ENCODE measurements at regions not wholly inside any gene's neighbourhood (a gene's known extent, or its start where the extent isn't known, plus 50 kb on each side); places are given as distances from the start of the nearest gene placed in this dataset.
A peak's percentile ranks its signal among the peaks of the same experiment; 100 is the strongest.
"Not testable (repeated sequence)": the region's sequence is repeated elsewhere in the genome, so short reads cannot be mapped to it uniquely, and the experiment has no call there.

GRCh38 chr4:54574500-54574899 lies 83.3 kb upstream of the KIT start:
- DNase-seq (ENCODE audit: low read depth, low spot score) = no peak

DNA sequence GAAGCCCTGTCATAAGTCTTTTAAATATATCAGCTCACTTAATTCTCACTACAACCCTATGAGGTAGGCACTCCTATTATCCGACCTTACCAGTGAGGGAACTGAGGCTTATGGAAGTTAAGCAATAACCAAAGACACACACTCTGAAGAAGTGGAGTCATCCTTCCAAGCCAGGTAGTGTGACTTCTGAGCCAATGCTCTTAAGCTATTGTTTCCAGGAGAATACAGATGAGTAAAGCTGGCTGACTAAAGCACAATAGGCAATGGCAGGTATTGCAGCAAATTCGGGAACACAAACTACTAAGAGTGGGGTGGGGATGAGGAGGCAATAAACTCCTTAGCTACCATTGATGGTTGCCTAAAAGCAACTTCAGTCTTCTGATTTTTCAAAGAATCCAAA lies 81.8 kb upstream of the KIT start:
- DNase-seq (ENCODE audit: low read depth, low spot score) = no peak

DNA sequence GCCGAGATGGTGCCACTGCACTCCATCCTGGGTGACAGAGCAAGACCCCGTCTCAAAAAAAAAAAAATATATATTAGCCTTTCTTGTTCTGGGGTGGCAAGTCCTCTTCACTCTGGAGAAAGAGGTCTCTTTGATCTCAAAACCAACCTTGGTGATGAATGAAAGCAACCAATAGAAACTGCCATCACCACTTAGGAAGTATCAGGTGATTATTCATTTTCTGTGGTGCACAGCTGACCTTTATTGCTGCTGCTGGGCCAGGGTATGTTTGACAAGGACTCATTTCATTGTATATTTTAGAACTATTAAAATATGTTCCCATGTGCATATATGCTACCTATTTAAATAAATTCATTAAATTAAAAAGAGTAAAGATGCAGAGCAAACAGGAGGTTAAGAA lies 76.0 kb upstream of the KIT start:
- no peak for DNase-seq (ENCODE audit: low read depth, low spot score)

- no peak for DNase-seq (ENCODE audit: low read depth, low spot score)
Observed at GRCh38 chr4:54585321-54586000, 72.3 kb upstream of the KIT start.

- peak; percentile 15 for DNase-seq (ENCODE audit: low read depth, low spot score)
Observed at GRCh38 chr4:54586320-54586955, 71.3 kb upstream of the KIT start.

DNA sequence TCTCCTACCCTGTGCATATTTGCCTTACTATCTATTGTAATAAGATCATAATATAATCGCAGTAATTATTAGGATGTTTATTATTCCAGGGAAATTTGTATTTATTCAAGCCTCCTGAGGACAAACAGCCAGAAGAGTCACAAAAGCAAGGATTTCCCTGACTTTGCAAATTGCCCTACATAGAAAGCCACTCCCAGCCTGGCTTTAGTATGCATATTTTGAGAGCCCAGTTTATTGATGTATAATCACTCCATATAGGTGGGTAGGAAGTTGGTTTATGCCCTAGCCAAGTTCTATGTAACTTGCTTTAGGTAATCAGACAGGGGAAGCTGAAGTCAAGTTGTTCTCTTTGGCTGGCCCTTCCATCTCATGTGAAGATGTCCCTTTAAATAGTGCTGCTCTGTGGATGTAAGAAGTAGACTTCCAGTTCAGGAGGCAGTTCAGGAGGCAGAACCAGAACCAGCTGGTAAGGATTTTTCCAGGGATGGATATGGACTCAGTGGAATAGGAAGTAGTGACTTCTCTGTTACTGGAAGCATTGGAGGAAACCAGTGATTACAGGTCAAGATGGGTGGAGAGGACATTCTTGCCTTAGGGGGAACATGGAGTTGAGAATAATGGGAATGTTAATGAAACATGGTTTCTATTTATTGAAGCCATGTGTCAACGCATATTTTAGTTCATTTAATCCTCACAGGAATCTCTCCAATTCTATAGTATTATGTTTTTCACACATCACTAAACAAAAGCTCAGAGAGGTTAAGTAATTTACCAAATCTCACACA lies 70.5 kb upstream of the KIT start:
- DNase-seq (ENCODE audit: low read depth, low spot score) = no peak

DNA sequence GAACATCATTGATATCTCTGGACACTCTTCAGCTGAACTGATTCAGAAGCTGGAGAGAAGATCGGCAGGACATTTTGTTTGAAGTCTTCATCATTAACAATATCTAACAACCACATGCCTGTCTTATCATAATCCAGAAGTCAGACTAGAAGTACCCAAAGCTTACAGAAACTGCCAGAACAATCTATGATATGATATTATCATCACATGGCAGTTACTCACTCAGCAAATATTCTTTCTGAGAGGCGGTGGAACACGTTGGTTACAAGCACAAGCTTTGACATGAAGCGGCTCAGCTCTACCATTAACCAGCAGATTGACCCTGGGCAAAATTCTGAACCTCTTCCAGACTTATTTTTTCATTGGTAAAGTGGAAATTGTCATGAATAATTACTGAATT lies 69.4 kb upstream of the KIT start:
- DNase-seq (ENCODE audit: low read depth, low spot score) = no peak

DNA sequence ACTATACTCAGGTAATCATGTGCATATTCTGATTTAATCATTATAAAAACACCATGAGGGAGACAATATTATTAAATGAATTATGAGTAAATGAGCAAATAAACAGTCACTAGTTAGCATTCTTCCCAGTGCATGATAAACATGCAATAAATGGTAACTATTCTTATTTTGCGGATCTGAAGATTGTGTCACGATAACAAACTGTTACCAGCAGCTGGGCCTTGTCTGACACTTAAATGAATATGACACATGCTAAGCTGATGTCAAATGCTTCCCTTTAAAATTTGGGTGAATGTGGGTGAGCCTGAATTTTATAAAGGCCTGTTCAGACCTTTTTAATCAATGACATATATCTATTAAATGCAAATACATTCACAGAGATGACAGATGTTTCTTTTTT lies 68.2 kb upstream of the KIT start:
- DNase-seq (ENCODE audit: low read depth, low spot score) = no peak

DNA sequence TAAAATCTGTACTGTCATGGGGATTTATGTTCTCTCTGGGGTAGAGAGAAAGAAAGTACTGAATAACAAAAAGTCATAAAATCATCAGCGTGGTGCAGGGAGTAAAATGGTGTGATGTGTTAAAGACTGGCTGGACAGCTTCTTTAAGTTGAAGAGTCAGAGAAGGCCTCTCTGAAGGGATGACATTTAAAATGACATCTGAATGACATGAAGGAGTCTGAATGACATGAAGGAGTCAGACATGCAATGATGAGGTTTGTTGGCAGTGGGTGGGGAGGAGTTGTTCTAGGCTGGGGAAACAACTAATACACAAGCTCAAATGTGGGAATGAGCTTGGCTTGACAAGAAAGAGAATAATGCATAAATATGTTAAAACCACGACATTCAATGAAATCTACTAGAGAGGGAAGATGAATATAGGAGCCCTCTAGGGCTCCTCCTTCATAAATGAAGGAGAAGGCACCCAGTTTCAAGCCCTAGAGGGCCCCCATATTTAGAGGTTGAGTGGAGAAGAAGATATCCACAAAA lies 63.9 kb upstream of the KIT start:
- DNase-seq (ENCODE audit: low read depth, low spot score) = no peak

DNA sequence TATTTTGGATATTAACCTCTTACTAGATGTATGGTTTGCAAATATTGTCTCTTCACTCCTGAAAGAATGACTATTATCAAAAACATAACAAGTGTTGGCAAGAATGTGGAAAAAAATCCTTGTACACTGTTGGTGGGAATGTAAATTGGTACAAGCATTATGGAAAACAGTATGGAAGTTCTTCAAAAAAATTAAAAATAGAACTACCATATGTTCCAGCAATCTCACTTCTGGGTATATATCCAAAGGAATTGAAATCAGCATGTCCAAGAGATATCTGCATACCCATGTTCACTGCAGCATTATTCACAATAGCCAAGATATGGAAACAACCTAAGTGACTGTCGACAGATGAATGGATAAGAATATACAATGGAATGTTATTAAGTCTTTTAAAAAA lies 61.6 kb upstream of the KIT start:
- DNase-seq (ENCODE audit: low read depth, low spot score) = no peak

DNA sequence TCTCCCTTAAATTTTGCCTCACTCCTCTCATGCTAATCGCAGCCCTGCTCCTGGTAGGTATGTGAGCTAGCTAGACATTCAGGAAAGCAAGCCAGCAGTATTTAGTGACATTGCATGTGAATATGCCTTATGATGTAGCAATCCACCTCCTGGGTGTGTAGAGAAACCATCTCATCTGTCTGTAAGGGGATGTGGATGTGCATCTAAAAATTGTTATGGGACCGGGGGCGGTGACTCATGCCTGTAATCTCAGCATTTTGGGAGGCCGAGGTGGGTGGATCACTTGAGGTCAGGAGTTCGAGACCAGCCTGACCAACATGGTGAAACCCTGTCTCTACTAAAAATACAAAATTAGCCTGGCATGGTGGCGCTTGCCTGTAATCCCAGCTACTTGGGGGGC lies 60.1 kb upstream of the KIT start:
- not testable (repeated sequence) for DNase-seq (ENCODE audit: low read depth, low spot score)

GRCh38 chr4:54602175-54602574 lies 55.6 kb upstream of the KIT start:
- DNase-seq (ENCODE audit: low read depth, low spot score) = not testable (repeated sequence)

DNA sequence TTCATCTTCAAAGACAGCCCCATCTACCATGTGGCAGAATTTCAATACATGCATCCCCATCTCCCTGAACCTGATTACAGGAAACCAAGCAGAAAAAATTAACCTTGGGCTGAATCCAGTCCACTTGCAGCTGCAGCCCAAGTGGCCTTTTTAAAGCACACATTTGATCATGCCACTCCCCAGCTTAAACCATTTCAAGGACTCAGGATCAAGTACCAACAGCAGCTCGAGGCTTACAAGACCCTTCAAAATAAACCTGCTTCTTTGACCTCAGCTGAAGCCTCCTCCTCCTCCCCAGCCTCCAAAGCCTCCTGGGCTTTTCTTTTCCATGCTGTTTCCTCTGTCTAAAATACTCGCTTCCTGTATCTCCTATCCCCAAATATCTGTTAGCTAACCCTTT lies 50.7 kb upstream of the KIT start:
- DNase-seq (ENCODE audit: low read depth, low spot score) = no peak

DNA sequence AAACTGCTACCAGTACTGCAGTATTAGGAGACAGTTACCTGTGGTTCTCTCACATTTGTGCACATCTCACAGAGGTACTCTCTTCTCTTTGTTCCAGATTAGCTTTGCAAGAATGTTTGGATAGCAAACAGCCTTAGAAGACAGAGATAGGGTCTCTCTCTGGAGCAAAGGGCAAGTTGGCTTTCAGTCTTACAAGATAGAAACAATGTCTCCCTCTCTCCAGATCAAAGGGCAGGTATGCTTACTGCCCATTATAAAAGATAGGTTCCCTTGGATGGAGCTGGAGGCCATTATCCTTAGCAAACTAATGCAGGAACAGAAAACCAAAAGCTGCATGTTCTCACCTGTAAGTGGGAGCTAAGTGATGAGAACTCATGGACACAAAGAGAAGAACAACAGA lies 50.2 kb upstream of the KIT start:
- DNase-seq (ENCODE audit: low read depth, low spot score) = no peak

All from brain pericyte (primary cell).